H9 (cell line): ENCODE measurements at regions not wholly inside any gene's neighbourhood (a gene's known extent, or its start where the extent isn't known, plus 50 kb on each side); places are given as distances from the start of the nearest gene placed in this dataset.

ENCODE experiments used
- DNase-seq: peaks from one replicate; pipeline ENCODE4 v3.0.0-alpha.2; 2017
- H2AFZ ChIP-seq: one replicate; pipeline ENCODE4 v1.6.1; 2013; ENCODE audit warnings: mild to moderate bottlenecking, low read length, control low read depth, moderate library complexity
- H2AK5ac ChIP-seq: 2 replicates; pipeline ENCODE4 v1.6.1; 2013; ENCODE audit warnings: low read length, control low read depth, mixed read lengths; ENCODE audit not compliant: insufficient read length
- H2BK120ac ChIP-seq: one replicate; pipeline ENCODE4 v1.6.1; 2013; ENCODE audit warnings: low read depth, mild to moderate bottlenecking, low read length, control low read depth, inconsistent platforms; ENCODE audit not compliant: poor library complexity, severe bottlenecking
- H2BK12ac ChIP-seq: 2 replicates; pipeline ENCODE4 v1.6.1; 2013; ENCODE audit warnings: low read length, control low read depth, mixed read lengths, low read depth; ENCODE audit not compliant: insufficient read length
- H2BK15ac ChIP-seq: 2 replicates; pipeline ENCODE4 v1.6.1; 2013; ENCODE audit warnings: low read depth, low read length, control low read depth
- H2BK20ac ChIP-seq: one replicate; pipeline ENCODE4 v1.6.1; 2013; ENCODE audit warnings: low read depth, mild to moderate bottlenecking, low read length, control low read depth, inconsistent platforms; ENCODE audit not compliant: poor library complexity, severe bottlenecking
- H2BK5ac ChIP-seq: 2 replicates; pipeline ENCODE4 v1.6.1; 2013; ENCODE audit warnings: low read length, control low read depth, mixed read lengths; ENCODE audit not compliant: insufficient read length
- H3K14ac ChIP-seq: 2 replicates; pipeline ENCODE4 v1.6.1; 2013; ENCODE audit warnings: low read length, control low read depth; ENCODE audit not compliant: insufficient read depth
- H3K18ac ChIP-seq: 2 replicates; pipeline ENCODE4 v1.6.1; 2013; ENCODE audit warnings: low read depth, mild to moderate bottlenecking, mixed read lengths, low read length, control low read depth; ENCODE audit not compliant: insufficient read length
- H3K23ac ChIP-seq: 2 replicates; pipeline ENCODE4 v1.6.1; 2013; ENCODE audit warnings: low read length, control low read depth, mixed read lengths, low read depth; ENCODE audit not compliant: insufficient read length
- H3K23me2 ChIP-seq: 2 replicates; pipeline ENCODE4 v1.6.1; 2013; ENCODE audit warnings: low read depth, mild to moderate bottlenecking, mixed read lengths, low read length, control low read depth; ENCODE audit not compliant: insufficient read length, poor library complexity, severe bottlenecking
- H3K27ac ChIP-seq: 2 replicates; pipeline ENCODE4 v1.5.1; 2013; ENCODE audit warnings: low read length, control low read depth, mixed read lengths, low read depth; ENCODE audit not compliant: insufficient read length
- H3K27me3 ChIP-seq: 2 replicates; pipeline ENCODE4 v1.6.1; 2013; ENCODE audit warnings: low read length, control low read depth, inconsistent platforms; ENCODE audit not compliant: insufficient read depth
- H3K4ac ChIP-seq: 2 replicates; pipeline ENCODE4 v1.6.1; 2013; ENCODE audit warnings: low read depth, mild to moderate bottlenecking, control low read depth, inconsistent platforms, low read length, moderate library complexity
- H3K4me1 ChIP-seq: 2 replicates; pipeline ENCODE4 v1.6.1; 2013; ENCODE audit warnings: low read length, control low read depth, inconsistent platforms; ENCODE audit not compliant: insufficient read depth
- H3K4me2 ChIP-seq: 2 replicates; pipeline ENCODE4 v1.6.1; 2013; ENCODE audit warnings: low read length, control low read depth, mixed read lengths; ENCODE audit not compliant: insufficient read length, insufficient read depth
- H3K56ac ChIP-seq: 2 replicates; pipeline ENCODE4 v1.6.1; 2013; ENCODE audit warnings: low read depth, mild to moderate bottlenecking, mixed read lengths, low read length, control low read depth; ENCODE audit not compliant: insufficient read length
- H3K79me1 ChIP-seq: 2 replicates; pipeline ENCODE4 v1.6.1; 2013; ENCODE audit warnings: low read depth, mild to moderate bottlenecking, moderate library complexity, low read length, control low read depth, inconsistent platforms; ENCODE audit not compliant: insufficient read depth, poor library complexity, severe bottlenecking
- H3K79me2 ChIP-seq: 2 replicates; pipeline ENCODE4 v1.6.1; 2013; ENCODE audit warnings: low read length, control low read depth, inconsistent platforms; ENCODE audit not compliant: insufficient read depth
- H3K9ac ChIP-seq: 2 replicates; pipeline ENCODE4 v1.6.1; 2013; ENCODE audit warnings: low read length, control low read depth, mixed read lengths; ENCODE audit not compliant: insufficient read length; ENCODE audit errors: extremely low read depth
- H3K9me3 ChIP-seq: one replicate; pipeline ENCODE4 v1.6.1; 2013; ENCODE audit warnings: low read depth, low read length, inconsistent platforms; ENCODE audit not compliant: control insufficient read depth
- H3T11ph ChIP-seq: one replicate; pipeline ENCODE4 v1.6.1; 2013; ENCODE audit warnings: mild to moderate bottlenecking, low read length, control low read depth, inconsistent platforms
- H4K20me1 ChIP-seq: one replicate; pipeline ENCODE4 v1.6.1; 2013; ENCODE audit not compliant: control insufficient read depth, insufficient read length, insufficient read depth
- H4K5ac ChIP-seq: 2 replicates; pipeline ENCODE4 v1.6.1; 2013; ENCODE audit warnings: low read depth, mild to moderate bottlenecking, mixed read lengths, low read length, control low read depth; ENCODE audit not compliant: insufficient read length
- H4K8ac ChIP-seq: replicated peaks from 2 replicates; pipeline ENCODE4 v1.6.1; 2013; ENCODE audit warnings: low read length, control low read depth, mixed read lengths, low read depth; ENCODE audit not compliant: insufficient read length
- H4K91ac ChIP-seq: 2 replicates; pipeline ENCODE4 v1.6.1; 2013; ENCODE audit warnings: low read depth, mild to moderate bottlenecking, moderate library complexity, mixed read lengths, low read length, control low read depth; ENCODE audit not compliant: insufficient read length
- H3K27ac Mint-ChIP-seq, 3 experiments: 2 replicates in 2 of 3; 3 replicates in 1 of 3; pipeline ENCODE4 v1.8.0; 2020 to 2021; ENCODE audit warnings: mixed read lengths in 3 of 3, mild to moderate bottlenecking in 1 of 3, moderate library complexity in 1 of 3
- H3K27me3 Mint-ChIP-seq: 2 replicates; pipeline ENCODE4 v1.8.0; 2021; ENCODE audit warnings: low read depth, mild to moderate bottlenecking, moderate library complexity, mixed read lengths
- H3K36me3 Mint-ChIP-seq, 3 experiments: 2 replicates in 2 of 3; 3 replicates in 1 of 3; pipeline ENCODE4 v1.8.0; 2020 to 2021; ENCODE audit warnings: low read depth in 3 of 3, mixed read lengths in 3 of 3; ENCODE audit not compliant: insufficient read depth in 1 of 3
- H3K4me1 Mint-ChIP-seq, 2 experiments: 2 replicates each; pipeline ENCODE4 v1.8.0; 2020; ENCODE audit warnings: mixed read lengths in 2 of 2
- H3K4me3 Mint-ChIP-seq, 2 experiments: 2 replicates in 1 of 2; 3 replicates in 1 of 2; pipeline ENCODE4 v1.8.0; 2020 to 2021; ENCODE audit warnings: mild to moderate bottlenecking in 2 of 2, mixed read lengths in 2 of 2, moderate library complexity in 1 of 2
- H3K9me3 Mint-ChIP-seq, 2 experiments: 2 replicates in 1 of 2; 3 replicates in 1 of 2; pipeline ENCODE4 v1.8.0; 2020; ENCODE audit warnings: mild to moderate bottlenecking in 2 of 2, mixed read lengths in 2 of 2, moderate library complexity in 1 of 2
- CTCF ChIP-seq: fragments of 200-600 bp; sonication (generic); conservative IDR thresholded peaks from 3 replicates; pipeline ENCODE4 v1.8.0; 2021; ENCODE audit warnings: antibody characterized with exemption, mild to moderate bottlenecking
- WGBS: extraction: QIAGEN DNeasy Blood & Tissue Kit; methylation state at CpG from one replicate; pipeline ENCODE4 v1.1.7; 2013; ENCODE audit warnings: missing lambda C conversion rate, low lambda C conversion rate, mixed read lengths; ENCODE audit not compliant: insufficient read length; ENCODE audit errors: extremely low coverage; 5-methylcytosine and 5-hydroxymethylcytosine counted together

- H2BK20ac ChIP-seq, result no peak overlapping the region
- no peaks in the 10 kb centered on the region; the same call in 1 of the 2 replicates for H3K4me1 ChIP-seq
- no peaks in the 10 kb centered on the region for H4K20me1 ChIP-seq
- H4K8ac ChIP-seq, result no peak overlapping the region
- no peak overlapping the region; a peak in 1 of 7 replicates for H3K27ac Mint-ChIP-seq
- no peak overlapping the region for H3K4me3 Mint-ChIP-seq
- H3K27me3 ChIP-seq, result no peaks in the 10 kb centered on the region
- H3K9ac ChIP-seq, result no peak overlapping the region
- no peak overlapping the region for H2BK12ac ChIP-seq
- H3K79me1 ChIP-seq, result no peaks in the 10 kb centered on the region
- no peak overlapping the region for H2AK5ac ChIP-seq
- no peak overlapping the region for H2AFZ ChIP-seq
- H4K91ac ChIP-seq, result no peak overlapping the region
- peaks cover 4 to 7% of the 10 kb centered on the region in 2 experiments; a peak in 2 of 5 replicates for H3K9me3 Mint-ChIP-seq
- H3K4me2 ChIP-seq, result no peak overlapping the region
- H3K14ac ChIP-seq, result no peak overlapping the region
- peaks cover 3 to 12% (median 6%) of the 10 kb centered on the region in 3 experiments; a peak in 6 of 7 replicates for H3K36me3 Mint-ChIP-seq
- peaks cover 7 to 16% of the 10 kb centered on the region in 2 experiments for H3K4me1 Mint-ChIP-seq
- no peak for TF ChIP-seq CTCF
- no peak overlapping the region for H3K23ac ChIP-seq
- H3K4ac ChIP-seq, result no peak overlapping the region
- no peak overlapping the region for H2BK120ac ChIP-seq
- no peak overlapping the region for H3K27ac ChIP-seq
- H3K23me2 ChIP-seq, result no peaks in the 10 kb centered on the region
- H3T11ph ChIP-seq, result no peak overlapping the region
- no peak overlapping the region for H4K5ac ChIP-seq
- WGBS, result no CpG with 5 or more reads among the region's 1 CpG
- H3K18ac ChIP-seq, result no peak overlapping the region
- H3K9me3 ChIP-seq, result no peaks in the 10 kb centered on the region
- DNase-seq, result no peak
- H3K56ac ChIP-seq, result no peak overlapping the region
- no peak overlapping the region for H2BK15ac ChIP-seq
- H3K79me2 ChIP-seq, result no peaks in the 10 kb centered on the region
- H3K27me3 Mint-ChIP-seq, result no peaks in the 10 kb centered on the region
- no peak overlapping the region for H2BK5ac ChIP-seq
These were observed 332.1 kb upstream of the CELF2 start for GRCh38 chr10:10685566-10685965.
